Epithelial cell of prostate (primary cell): ENCODE measurements at regions not wholly inside any gene's neighbourhood (a gene's known extent, or its start where the extent isn't known, plus 50 kb on each side); places are given as distances from the start of the nearest gene placed in this dataset.
A peak's percentile ranks its signal among the peaks of the same experiment; 100 is the strongest.
"Not testable (repeated sequence)": the region's sequence is repeated elsewhere in the genome, so short reads cannot be mapped to it uniquely, and the experiment has no call there.

Experiments used
- DNase-seq: peaks from one replicate; pipeline ENCODE4 v3.0.0-alpha.2; 2011; ENCODE audit warnings: low read depth, low spot score
- H3K27ac ChIP-seq: fragments of 450-650 bp; 2 replicates; pipeline ENCODE4 v1.5.1; 2017; ENCODE audit warnings: mild to moderate bottlenecking

DNA sequence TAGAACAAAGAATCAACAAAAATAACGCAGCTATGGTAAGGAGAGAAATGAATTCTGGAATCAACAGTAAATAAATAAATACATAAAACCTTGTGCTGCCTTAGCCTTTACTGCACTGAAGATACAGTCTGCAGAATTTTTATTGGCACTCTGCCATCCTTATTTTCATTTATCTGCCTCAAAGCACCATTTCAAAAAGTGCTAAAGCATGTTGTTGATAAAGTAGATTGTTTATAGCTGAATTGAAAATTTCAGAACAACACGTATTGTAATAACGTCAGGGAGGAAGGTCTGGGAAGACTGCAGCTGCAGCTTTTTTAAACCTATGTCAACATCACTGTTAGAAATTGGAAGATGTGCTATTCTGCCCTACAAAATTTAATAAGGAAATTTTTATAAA, 787.2 kb downstream of the PLCL1 start:
- H3K27ac ChIP-seq, result no peak overlapping the region
- DNase-seq, result no peak

DNA sequence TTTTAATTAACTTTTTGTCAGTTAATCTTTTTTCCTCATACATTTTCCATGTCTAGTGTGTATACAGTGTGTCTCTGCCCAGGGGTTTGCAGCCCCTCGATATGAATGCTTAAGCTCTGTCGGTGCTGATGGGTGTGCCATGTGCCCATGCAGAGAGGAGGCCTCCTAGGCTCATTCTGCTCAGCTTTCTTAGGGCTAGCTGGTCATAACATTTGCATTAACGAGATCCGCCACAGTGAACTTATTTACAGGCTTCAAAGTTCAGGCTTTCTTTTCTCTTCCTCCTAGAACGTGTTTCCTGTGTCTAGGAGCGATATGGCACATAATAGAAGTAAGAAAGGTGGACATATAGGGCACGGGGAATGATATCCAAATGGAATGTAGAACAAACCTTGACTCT, 783.3 kb downstream of the PLCL1 start:
- no peak overlapping the region for H3K27ac ChIP-seq
- no peak for DNase-seq

DNA sequence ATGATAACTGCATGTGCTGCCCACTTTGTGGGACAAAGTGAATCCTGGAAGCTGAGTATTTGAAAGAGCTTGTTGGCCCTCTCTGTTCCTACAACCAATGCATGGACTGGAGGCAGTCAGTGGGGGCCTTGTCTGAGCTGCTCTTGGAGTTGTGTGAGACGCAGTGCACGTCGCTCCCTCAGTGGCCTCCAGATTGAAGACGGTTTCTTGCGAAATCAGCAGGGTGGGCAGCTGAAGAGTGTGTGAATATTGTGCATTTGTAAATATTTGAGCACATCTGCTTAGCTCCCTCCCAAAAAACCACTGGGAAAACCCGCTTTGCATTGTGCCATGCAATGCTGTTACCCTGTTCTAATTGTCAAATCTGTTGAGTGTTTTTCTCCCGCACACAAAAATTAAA, 782.8 kb downstream of the PLCL1 start:
- no peak for DNase-seq
- H3K27ac ChIP-seq, result no peak overlapping the region

DNA sequence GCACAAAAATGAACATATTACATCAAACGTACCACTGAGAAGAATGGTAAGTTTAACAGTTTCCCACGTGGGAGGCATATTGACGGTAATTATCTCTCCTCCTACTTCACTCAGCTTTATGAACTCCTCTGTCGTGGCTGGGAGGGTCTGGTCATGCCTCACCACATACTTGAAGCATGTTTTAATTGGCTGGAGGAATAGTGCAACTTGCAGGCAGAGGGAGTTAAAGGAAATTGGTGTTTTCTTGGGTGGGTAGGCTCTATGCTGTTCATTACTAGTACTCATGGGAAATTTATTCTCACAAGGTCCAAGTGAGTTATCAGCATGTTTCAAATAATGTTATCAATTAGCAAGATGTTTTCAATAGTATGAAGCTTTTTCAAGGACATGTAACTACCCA, 767.0 kb downstream of the PLCL1 start:
- DNase-seq, result no peak
- H3K27ac ChIP-seq, result no peak overlapping the region

DNA sequence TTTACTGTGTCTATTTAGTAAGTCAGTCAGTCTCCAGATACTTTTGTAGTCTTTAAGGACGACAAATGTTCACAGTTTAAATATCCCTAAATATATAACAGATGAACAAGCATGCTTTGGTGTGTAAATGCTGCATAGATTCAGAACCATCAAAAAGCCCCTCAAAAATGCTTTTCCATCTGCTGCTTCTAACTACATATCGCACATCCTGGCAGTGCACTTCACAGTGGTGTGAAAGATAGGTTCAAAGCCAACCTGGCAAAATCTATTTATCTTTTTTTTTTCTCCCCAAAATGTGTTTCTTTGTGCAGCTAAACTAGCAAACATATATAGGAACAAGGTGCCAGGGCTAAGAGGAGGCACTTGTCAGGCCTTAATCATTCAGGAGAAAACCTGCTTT, 753.8 kb downstream of the PLCL1 start:
- DNase-seq, result no peak
- H3K27ac ChIP-seq, result no peak overlapping the region

GRCh38 chr2:198546122-198546521, 741.7 kb downstream of the PLCL1 start:
- no peak for DNase-seq
- no peak overlapping the region for H3K27ac ChIP-seq

- no peak overlapping the region for H3K27ac ChIP-seq
- peak; percentile 24 for DNase-seq
Observed at GRCh38 chr2:198545411-198545810, 741.0 kb downstream of the PLCL1 start.

- DNase-seq, result no peak
- H3K27ac ChIP-seq, result no peak overlapping the region
Observed at GRCh38 chr2:198544461-198544860, 740.1 kb downstream of the PLCL1 start.

GRCh38 chr2:198534756-198535155, 730.4 kb downstream of the PLCL1 start:
- H3K27ac ChIP-seq, result no peak overlapping the region
- DNase-seq, result no peak

GRCh38 chr2:198525211-198525969, 721.0 kb downstream of the PLCL1 start:
- DNase-seq, result no peak
- H3K27ac ChIP-seq, result no peak overlapping the region

GRCh38 chr2:198523710-198524109, 719.3 kb downstream of the PLCL1 start:
- no peak for DNase-seq

DNA sequence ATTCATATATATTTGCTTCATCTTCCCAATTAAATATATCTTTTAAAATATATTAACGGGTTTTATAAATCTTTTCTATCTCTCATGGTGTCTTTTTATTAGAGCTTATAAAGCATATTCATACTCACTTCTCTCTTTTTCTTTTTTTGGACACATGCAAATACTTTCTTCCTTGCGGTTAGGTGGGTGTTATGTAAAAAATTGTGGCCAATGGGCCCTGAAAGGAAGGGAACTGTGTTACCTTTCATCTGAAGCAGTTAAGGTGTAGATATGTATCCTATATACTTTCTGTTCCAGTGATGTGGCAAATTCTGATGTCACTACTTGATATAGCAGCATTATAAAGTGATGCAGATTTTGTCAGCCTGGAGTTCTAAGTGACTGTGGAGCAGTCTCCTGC, 714.5 kb downstream of the PLCL1 start:
- no peak for DNase-seq
- no peak overlapping the region for H3K27ac ChIP-seq

More at GRCh38 chr2:198523710-198524109, 719.3 kb downstream of the PLCL1 start:
- no peak overlapping the region for H3K27ac ChIP-seq

GRCh38 chr2:198517976-198518375, 713.6 kb downstream of the PLCL1 start:
- DNase-seq, result peak; percentile 10
- no peak overlapping the region for H3K27ac ChIP-seq

- not testable (repeated sequence) for H3K27ac ChIP-seq
Observed at GRCh38 chr2:198508610-198509009, 704.2 kb downstream of the PLCL1 start.

GRCh38 chr2:198499539-198499938, 695.1 kb downstream of the PLCL1 start:
- no peak for DNase-seq
- no peak overlapping the region for H3K27ac ChIP-seq

More at GRCh38 chr2:198508610-198509009, 704.2 kb downstream of the PLCL1 start:
- DNase-seq, result not testable (repeated sequence)

DNA sequence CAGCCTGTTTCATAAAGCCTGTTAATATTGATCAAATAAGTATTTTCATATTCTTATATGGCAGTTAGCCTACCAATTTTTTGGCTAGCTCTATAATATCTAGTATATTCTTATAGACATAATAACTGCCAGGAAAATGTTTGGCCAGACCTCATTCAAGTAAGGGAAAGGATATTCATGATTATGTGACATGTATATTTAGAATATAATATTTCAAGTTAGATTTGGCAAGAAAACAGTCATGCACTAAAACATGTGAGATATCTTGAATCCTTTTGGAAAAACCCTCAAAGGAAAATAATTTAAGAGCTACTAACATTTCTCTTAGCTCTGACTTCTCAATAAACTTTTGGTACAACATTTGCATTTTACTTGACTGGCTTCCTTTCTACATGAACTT, 694.1 kb downstream of the PLCL1 start:
- no peak for DNase-seq
- H3K27ac ChIP-seq, result no peak overlapping the region

DNA sequence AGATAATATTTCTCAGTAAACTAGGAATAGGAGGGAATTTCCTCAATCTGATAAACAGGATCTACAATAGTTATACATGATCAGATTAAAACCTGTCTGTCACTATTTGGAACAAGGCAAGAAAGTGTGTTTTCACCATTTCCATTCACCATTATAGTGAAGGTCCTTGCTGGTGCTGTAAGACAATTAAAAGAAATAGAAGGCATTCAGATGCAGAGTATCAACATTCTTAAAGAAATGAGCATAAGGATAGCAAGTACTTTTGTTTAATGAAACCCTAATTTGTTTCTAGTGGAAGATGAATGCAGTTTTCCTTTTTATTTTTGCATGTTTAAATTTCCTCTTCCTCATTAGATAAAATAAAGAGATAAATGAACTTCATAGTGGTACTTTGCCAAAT, 693.7 kb downstream of the PLCL1 start:
- DNase-seq, result no peak
- H3K27ac ChIP-seq, result no peak overlapping the region

GRCh38 chr2:198494931-198495330, 690.5 kb downstream of the PLCL1 start:
- no peak overlapping the region for H3K27ac ChIP-seq
- no peak for DNase-seq

- peak; percentile 45 for DNase-seq
Observed at GRCh38 chr2:198490748-198491147, 686.4 kb downstream of the PLCL1 start.

GRCh38 chr2:198488964-198489363, 684.6 kb downstream of the PLCL1 start:
- no peak for DNase-seq
- no peak overlapping the region for H3K27ac ChIP-seq

More at GRCh38 chr2:198490748-198491147, 686.4 kb downstream of the PLCL1 start:
- H3K27ac ChIP-seq, result no peak overlapping the region

DNA sequence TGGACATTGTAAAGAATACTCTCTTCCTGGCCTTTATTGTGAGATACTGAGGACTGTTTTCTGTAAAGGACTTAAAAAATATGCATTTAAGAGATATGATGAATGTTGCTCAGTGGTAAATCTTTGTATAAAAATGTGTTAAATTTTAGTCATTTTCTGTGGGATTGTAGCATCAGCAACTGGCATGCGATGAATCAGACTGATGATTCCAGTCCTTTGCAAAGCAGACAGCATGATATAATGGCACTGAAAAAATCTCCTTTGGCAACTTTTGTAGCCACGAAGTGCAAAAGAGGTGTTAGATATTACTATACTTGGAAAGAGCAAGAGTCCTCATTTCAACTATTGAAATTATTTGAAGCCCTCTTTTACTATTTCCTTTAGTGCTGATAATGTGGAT, 678.7 kb downstream of the PLCL1 start:
- no peak for DNase-seq
- no peak overlapping the region for H3K27ac ChIP-seq

DNA sequence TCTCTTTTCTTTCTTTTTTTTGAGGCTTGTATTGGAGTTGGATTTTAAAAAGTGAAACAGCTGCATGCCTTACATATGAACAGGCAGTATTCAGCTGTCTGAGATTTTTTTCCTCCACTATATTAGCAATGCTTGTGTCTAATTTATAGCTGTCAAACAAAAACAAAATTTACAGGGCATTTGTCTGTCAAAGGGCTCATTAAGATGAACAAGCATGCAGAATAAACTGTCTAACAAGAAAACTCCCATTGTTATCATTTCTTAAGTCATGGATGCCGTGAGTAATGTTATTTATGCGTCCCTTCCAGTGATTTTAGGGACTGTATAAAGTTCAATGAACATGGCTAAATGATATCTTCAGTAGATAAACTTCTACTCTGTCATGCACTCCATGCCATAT, 674.7 kb downstream of the PLCL1 start:
- no peak overlapping the region for H3K27ac ChIP-seq
- no peak for DNase-seq
